WTC11 (cell line): ENCODE measurements at regions not wholly inside any gene's neighbourhood (a gene's known extent, or its start where the extent isn't known, plus 50 kb on each side); places are given as distances from the start of the nearest gene placed in this dataset.

Source experiments
- AFF4 ChIP-seq: sonication (generic); formaldehyde crosslinking; IDR thresholded peaks from 2 replicates; pipeline ENCODE4 v1.8.1; 2023; ENCODE audit warnings: mild to moderate bottlenecking, missing genetic modification reagents, borderline replicate concordance
- CREB1 ChIP-seq: sonication (generic); formaldehyde crosslinking; IDR thresholded peaks from 2 replicates; pipeline ENCODE4 v1.8.0; 2023; ENCODE audit warnings: mild to moderate bottlenecking, missing genetic modification reagents
- CTCF ChIP-seq: fragments of 200-600 bp; IDR thresholded peaks from 2 replicates; pipeline ENCODE4 v1.8.0; 2022; ENCODE audit warnings: antibody characterized with exemption
- E2F4 ChIP-seq: sonication (generic); formaldehyde crosslinking; IDR thresholded peaks from 2 replicates; pipeline ENCODE4 v1.8.1; 2022; ENCODE audit warnings: low read depth, mild to moderate bottlenecking, moderate library complexity, missing genetic modification reagents, borderline replicate concordance
- FOXJ3 ChIP-seq: sonication (generic); formaldehyde crosslinking; IDR thresholded peaks from 2 replicates; pipeline ENCODE4 v1.9.0; 2021; ENCODE audit warnings: missing genetic modification reagents, mild to moderate bottlenecking, borderline replicate concordance
- IRF1 ChIP-seq: sonication (generic); formaldehyde crosslinking; IDR thresholded peaks from 2 replicates; pipeline ENCODE4 v1.8.0; 2023; ENCODE audit warnings: missing genetic modification reagents
- KAT7 ChIP-seq: sonication (generic); formaldehyde crosslinking; IDR thresholded peaks from 2 replicates; pipeline ENCODE4 v1.8.1; 2023; ENCODE audit warnings: missing genetic modification reagents, mild to moderate bottlenecking, borderline replicate concordance
- MAX ChIP-seq: sonication (generic); formaldehyde crosslinking; IDR thresholded peaks from 2 replicates; pipeline ENCODE4 v1.8.0; 2022; ENCODE audit warnings: mild to moderate bottlenecking, missing genetic modification reagents
- MXD4 ChIP-seq: fragments of 250-450 bp; sonication (Bioruptor Pico); IDR thresholded peaks from 2 replicates; pipeline ENCODE4 v1.8.0; 2021; ENCODE audit warnings: mild to moderate bottlenecking, moderate library complexity, borderline replicate concordance
- NFE2L1 ChIP-seq: sonication (generic); formaldehyde crosslinking; IDR thresholded peaks from 2 replicates; pipeline ENCODE4 v1.8.1; 2023; ENCODE audit warnings: missing genetic modification reagents
- RELA ChIP-seq: sonication (generic); formaldehyde crosslinking; IDR thresholded peaks from 2 replicates; pipeline ENCODE4 v1.8.1; 2022; ENCODE audit warnings: missing genetic modification reagents, mild to moderate bottlenecking, borderline replicate concordance
- SMAD3 ChIP-seq: sonication (generic); formaldehyde crosslinking; IDR thresholded peaks from 2 replicates; pipeline ENCODE4 v1.8.0; 2022; ENCODE audit warnings: missing genetic modification reagents, mild to moderate bottlenecking, borderline replicate concordance

GRCh38 chr5:62134811-62135210 lies 171.2 kb upstream of the KIF2A start:
- TF ChIP-seq MAX (CRISPR knock-in tag) (no peak), CTCF (no peak), KAT7 (CRISPR knock-in tag) (no peak), SMAD3 (CRISPR knock-in tag) (no peak), FOXJ3 (CRISPR knock-in tag) (no peak), CREB1 (no peak), AFF4 (CRISPR knock-in tag) (no peak), NFE2L1 (CRISPR knock-in tag) (no peak), IRF1 (CRISPR knock-in tag) (no peak), MXD4 (no peak), RELA (CRISPR knock-in tag) (no peak), E2F4 (no peak)
